Liver (tissue), 8 donors: ENCODE measurements at regions not wholly inside any gene's neighbourhood (a gene's known extent, or its start where the extent isn't known, plus 50 kb on each side); places are given as distances from the start of the nearest gene placed in this dataset.

Source experiments
- DNase-seq: peaks from one replicate; pipeline ENCODE4 v3.0.0-alpha.2; 2017; ENCODE audit warnings: low spot score
- H3K27ac ChIP-seq, 2 donors: one replicate each; pipeline ENCODE4 v1.7.0; 2013; ENCODE audit warnings: inconsistent platforms in 2 of 2, low read length in 2 of 2, control low read depth in 1 of 2, low read depth in 1 of 2, mild to moderate bottlenecking in 1 of 2
- H3K27me3 ChIP-seq, 4 donors: one replicate each; pipeline versions ENCODE4 v1.6.1 to v1.7.0; 2013; ENCODE audit warnings: low read length in 3 of 4, inconsistent platforms in 1 of 4, mild to moderate bottlenecking in 1 of 4, moderate library complexity in 1 of 4; ENCODE audit not compliant: control insufficient read depth in 4 of 4, insufficient read depth in 4 of 4
- H3K36me3 ChIP-seq, 4 donors: one replicate each; pipeline versions ENCODE4 v1.6.1 to v1.7.0; 2013; ENCODE audit warnings: low read length in 3 of 4, mild to moderate bottlenecking in 3 of 4, low read depth in 1 of 4, moderate library complexity in 1 of 4; ENCODE audit not compliant: control insufficient read depth in 4 of 4, insufficient read depth in 3 of 4
- H3K4me1 ChIP-seq, 4 donors: one replicate each; pipeline versions ENCODE4 v1.6.1 to v1.7.0; 2013; ENCODE audit warnings: low read length in 3 of 4, mild to moderate bottlenecking in 3 of 4, moderate library complexity in 1 of 4; ENCODE audit not compliant: control insufficient read depth in 4 of 4, insufficient read depth in 4 of 4
- H3K4me3 ChIP-seq, 3 donors: one replicate each; pipeline versions ENCODE4 v1.6.1 to v1.7.0; 2013; ENCODE audit warnings: low read length in 3 of 3, control low read depth in 1 of 3, low read depth in 1 of 3, mild to moderate bottlenecking in 1 of 3
- H3K9ac ChIP-seq, 2 donors: one replicate each; pipeline ENCODE4 v1.7.0; 2013; ENCODE audit warnings: low read length in 2 of 2, mild to moderate bottlenecking in 2 of 2, moderate library complexity in 2 of 2, control low read depth in 1 of 2, low read depth in 1 of 2
- H3K9me3 ChIP-seq, 4 donors: one replicate each; pipeline versions ENCODE4 v1.6.1 to v1.7.0; 2013; ENCODE audit warnings: low read length in 3 of 4; ENCODE audit not compliant: control insufficient read depth in 4 of 4
- ATF3 ChIP-seq: IDR thresholded peaks from 2 replicates; pipeline ENCODE4 v1.6.1; 2016; ENCODE audit warnings: antibody characterized with exemption
- CTCF ChIP-seq: fragments of 150-350 bp; IDR thresholded peaks from 2 replicates; pipeline ENCODE4 v1.5.1; 2017; ENCODE audit warnings: improper control_type of control experiment, low read depth, low read length; ENCODE audit not compliant: missing input control
- EGR1 ChIP-seq, 2 donors: IDR thresholded peaks; 2 replicates each; pipeline ENCODE4 v1.6.1; 2016 to 2018; ENCODE audit warnings: antibody characterized with exemption in 2 of 2, low read depth in 2 of 2
- FOXA1 ChIP-seq: IDR thresholded peaks from 2 replicates; pipeline ENCODE4 v1.6.1; 2016; ENCODE audit warnings: antibody characterized with exemption
- FOXA2 ChIP-seq: IDR thresholded peaks from 2 replicates; pipeline ENCODE4 v1.6.1; 2016; ENCODE audit warnings: antibody characterized with exemption
- GABPA ChIP-seq, 2 donors: IDR thresholded peaks in 1 of 2; conservative IDR thresholded peaks in 1 of 2; 2 replicates each; pipeline ENCODE4 v1.6.1; 2016; ENCODE audit warnings: antibody characterized with exemption in 2 of 2, mild to moderate bottlenecking in 1 of 2, moderate library complexity in 1 of 2
- HNF4A ChIP-seq, 2 donors: conservative IDR thresholded peaks; 2 replicates each; pipeline ENCODE4 v1.6.1; 2016; ENCODE audit warnings: antibody characterized with exemption in 2 of 2, mild to moderate bottlenecking in 2 of 2
- HNF4G ChIP-seq: IDR thresholded peaks from 2 replicates; pipeline ENCODE4 v1.6.1; 2016; ENCODE audit warnings: antibody characterized with exemption
- JUND ChIP-seq, 2 donors: IDR thresholded peaks; 2 replicates each; pipeline ENCODE4 v1.6.1; 2016; ENCODE audit warnings: antibody characterized with exemption in 2 of 2
- MAX ChIP-seq: IDR thresholded peaks from 2 replicates; pipeline ENCODE4 v1.6.1; 2016; ENCODE audit warnings: antibody characterized with exemption
- NR2F2 ChIP-seq: IDR thresholded peaks from 2 replicates; pipeline ENCODE4 v1.6.1; 2016; ENCODE audit warnings: antibody characterized with exemption
- RAD21 ChIP-seq, 2 donors: IDR thresholded peaks; 2 replicates each; pipeline ENCODE4 v1.6.1; 2016; ENCODE audit warnings: antibody characterized with exemption in 2 of 2, mild to moderate bottlenecking in 2 of 2
- REST ChIP-seq: IDR thresholded peaks from 2 replicates; pipeline ENCODE4 v1.6.1; 2016; ENCODE audit warnings: antibody characterized with exemption, mild to moderate bottlenecking
- RXRA ChIP-seq, 2 donors: IDR thresholded peaks; 2 replicates each; pipeline ENCODE4 v1.6.1; 2017 to 2018; ENCODE audit warnings: antibody characterized with exemption in 2 of 2, mild to moderate bottlenecking in 1 of 2
- SP1 ChIP-seq: IDR thresholded peaks from 2 replicates; pipeline ENCODE4 v1.6.1; 2018; ENCODE audit warnings: antibody characterized with exemption, mild to moderate bottlenecking
- TAF1 ChIP-seq: conservative IDR thresholded peaks from 2 replicates; pipeline ENCODE4 v1.6.1; 2016; ENCODE audit warnings: antibody characterized with exemption, mild to moderate bottlenecking
- YY1 ChIP-seq: IDR thresholded peaks from 2 replicates; pipeline ENCODE4 v1.6.1; 2016; ENCODE audit warnings: antibody characterized with exemption, mild to moderate bottlenecking
- ZBTB33 ChIP-seq: IDR thresholded peaks from 2 replicates; pipeline ENCODE4 v1.6.1; 2016; ENCODE audit warnings: antibody characterized with exemption
- WGBS: extraction: QIAGEN DNeasy Blood & Tissue Kit; methylation state at CpG from one replicate; pipeline ENCODE4 v1.1.7; 2013; 5-methylcytosine and 5-hydroxymethylcytosine counted together
- donor health status: healthy.
- donor health status: healthy.
- donor health status: healthy.
- donor health status: healthy.
- donor health status: healthy.

GRCh38 chr11:134543645-134544044, 131.6 kb upstream of the B3GAT1 start:
- 89% methylated on average over 4 of the region's 4 CpGs for WGBS

GRCh38 chr11:134543241-134543640, 131.2 kb upstream of the B3GAT1 start:
- TF ChIP-seq GABPA (IDR thresholded peaks at IDR 0.05 in 1 of 2, conservative IDR thresholded peaks at IDR 0.05 in 1 of 2), result no peak
- no peak for TF ChIP-seq RXRA (IDR thresholded peaks at IDR 0.05)
- TF ChIP-seq JUND (IDR thresholded peaks at IDR 0.05), result no peak
- TF ChIP-seq SP1, result no peak
- H3K27ac ChIP-seq, result no peak overlapping the region
- no peak overlapping the region for H3K9ac ChIP-seq
- no peak overlapping the region for H3K4me3 ChIP-seq
- H3K9me3 ChIP-seq, result no peaks in the 10 kb centered on the region
- H3K27me3 ChIP-seq, result no peaks in the 10 kb centered on the region
- no peaks in the 10 kb centered on the region for H3K4me1 ChIP-seq
- WGBS, result 96% methylated on average over 4 of the region's 4 CpGs
- no peak for DNase-seq
- no peaks in the 10 kb centered on the region for H3K36me3 ChIP-seq

More at GRCh38 chr11:134543645-134544044, 131.6 kb upstream of the B3GAT1 start:
- H3K36me3 ChIP-seq, result no peaks in the 10 kb centered on the region
- no peak overlapping the region for H3K9ac ChIP-seq
- H3K4me3 ChIP-seq, result no peak overlapping the region
- H3K27ac ChIP-seq, result no peak overlapping the region
- no peaks in the 10 kb centered on the region for H3K4me1 ChIP-seq
- no peaks in the 10 kb centered on the region for H3K27me3 ChIP-seq
- no peak for DNase-seq
- TF ChIP-seq YY1 (no peak), FOXA2 (no peak), ATF3 (no peak), SP1 (no peak), JUND (IDR thresholded peaks at IDR 0.05) (no peak), FOXA1 (no peak), RXRA (IDR thresholded peaks at IDR 0.05) (no peak)
- no peaks in the 10 kb centered on the region for H3K9me3 ChIP-seq

GRCh38 chr11:134542401-134543165, 130.5 kb upstream of the B3GAT1 start:
- Histone ChIP-seq H3K27ac (no peak overlapping the region), H3K27me3 (no peaks in the 10 kb centered on the region), H3K9me3 (no peaks in the 10 kb centered on the region), H3K9ac (no peak overlapping the region), H3K4me3 (no peak overlapping the region), H3K4me1 (no peaks in the 10 kb centered on the region), H3K36me3 (no peaks in the 10 kb centered on the region)
- WGBS, result 75% methylated on average over 10 of the region's 10 CpGs
- TF ChIP-seq HNF4G (no peak), ZBTB33 (no peak), REST (no peak), HNF4A (conservative IDR thresholded peaks at IDR 0.05) (no peak), MAX (no peak), ATF3 (no peak), FOXA1 (no peak), TAF1 (no peak), RAD21 (IDR thresholded peaks at IDR 0.05) (no peak), FOXA2 (no peak), YY1 (no peak), GABPA (IDR thresholded peaks at IDR 0.05 in 1 of 2, conservative IDR thresholded peaks at IDR 0.05 in 1 of 2) (no peak), NR2F2 (no peak), EGR1 (IDR thresholded peaks at IDR 0.05; ENCODE audit: low read depth in 2 of 2) (no peak), CTCF (no peak), RXRA (IDR thresholded peaks at IDR 0.05) (no peak), JUND (IDR thresholded peaks at IDR 0.05) (no peak), SP1 (no peak)
- DNase-seq, result no peak
